GM12878 (cell line): ENCODE measurements at regions not wholly inside any gene's neighbourhood (a gene's known extent, or its start where the extent isn't known, plus 50 kb on each side); places are given as distances from the start of the nearest gene placed in this dataset.

Source experiments
- KAT2A ChIP-seq: conservative IDR thresholded peaks from 2 replicates; pipeline ENCODE4 v1.6.1; 2011; ENCODE audit warnings: low read depth, low read length; ENCODE audit not compliant: control insufficient read depth
- PML ChIP-seq: IDR thresholded peaks from 2 replicates; pipeline ENCODE4 v1.6.1; 2012; ENCODE audit warnings: low read length, inconsistent platforms
- ZNF274 ChIP-seq: IDR thresholded peaks from one replicate; pipeline ENCODE4 v1.8.0; 2011; ENCODE audit not compliant: insufficient read length, insufficient read depth

- TF ChIP-seq KAT2A (no peak), PML (no peak), ZNF274 (no peak)
Measured at GRCh38 chr12:131315601-131316000, 361.9 kb downstream of the ADGRD1 start.
